HAP-1 (cell line): ENCODE measurements at regions not wholly inside any gene's neighbourhood (a gene's known extent, or its start where the extent isn't known, plus 50 kb on each side); places are given as distances from the start of the nearest gene placed in this dataset.

Source experiments
- DNase-seq, 2 experiments: peaks; one replicate each; pipeline ENCODE4 v3.0.0-alpha.2; 2016 to 2020; ENCODE audit warnings: low spot score in 2 of 2
- H3K27me3 ChIP-seq: fragments of 250-450 bp; sonication (Bioruptor Pico); 2 replicates; pipeline ENCODE4 v1.5.1; 2020; ENCODE audit warnings: low read depth, mild to moderate bottlenecking, moderate library complexity
- H3K36me3 ChIP-seq: fragments of 250-450 bp; sonication (Bioruptor Pico); replicated peaks from 2 replicates; pipeline ENCODE4 v1.5.1; 2020; ENCODE audit warnings: mild to moderate bottlenecking
- H3K4me1 ChIP-seq: fragments of 250-450 bp; sonication (Bioruptor Pico); 2 replicates; pipeline ENCODE4 v1.5.1; 2020; ENCODE audit warnings: mild to moderate bottlenecking
- H3K4me3 ChIP-seq: fragments of 250-450 bp; sonication (Bioruptor Pico); 2 replicates; pipeline ENCODE4 v1.5.1; 2020; ENCODE audit warnings: mild to moderate bottlenecking, moderate library complexity
- H3K9me3 ChIP-seq: fragments of 250-450 bp; sonication (Bioruptor Pico); 2 replicates; pipeline ENCODE4 v1.5.1; 2020; ENCODE audit warnings: mild to moderate bottlenecking, moderate library complexity
- in situ Hi-C: fragments of 300-500 bp; cut with MboI; formaldehyde crosslinking; loops from 3 replicates; pipeline ENCODE4 v1.14.3; 2020; ENCODE audit warnings: low sequenced_read_pairs, inconsistent platforms, mixed read lengths

- Histone ChIP-seq H3K4me3 (no peak overlapping the region), H3K36me3 (no peaks in the 10 kb centered on the region), H3K9me3 (no peaks in the 10 kb centered on the region), H3K4me1 (peaks cover 3% of the 10 kb centered on the region), H3K27me3 (no peaks in the 10 kb centered on the region)
- in situ Hi-C loops: no loop called here
- DNase-seq: no peak
Observed at GRCh38 chr12:114760151-114760877, 76.3 kb upstream of the TBX3 start.

GRCh38 chr12:114759635-114760034 is 75.7 kb upstream of the TBX3 start:
- H3K27me3 ChIP-seq: no peaks in the 10 kb centered on the region
- H3K4me3 ChIP-seq: no peak overlapping the region
- in situ Hi-C loops: no loop called here
- H3K36me3 ChIP-seq: no peaks in the 10 kb centered on the region
- no peaks in the 10 kb centered on the region for H3K9me3 ChIP-seq
- DNase-seq: no peak
- peaks cover 2% of the 10 kb centered on the region for H3K4me1 ChIP-seq

GRCh38 chr12:114757684-114758325 is 73.8 kb upstream of the TBX3 start:
- Histone ChIP-seq H3K27me3 (no peaks in the 10 kb centered on the region), H3K4me3 (no peak overlapping the region), H3K9me3 (no peaks in the 10 kb centered on the region), H3K4me1 (no peaks in the 10 kb centered on the region), H3K36me3 (no peaks in the 10 kb centered on the region)
- no peak for DNase-seq
- in situ Hi-C loops: no loop called here

- Histone ChIP-seq H3K9me3 (no peaks in the 10 kb centered on the region), H3K4me1 (no peaks in the 10 kb centered on the region), H3K4me3 (no peak overlapping the region), H3K27me3 (no peaks in the 10 kb centered on the region), H3K36me3 (no peaks in the 10 kb centered on the region)
- DNase-seq: no peak
- in situ Hi-C loops: no loop called here
Observed at GRCh38 chr12:114752217-114752616, 68.2 kb upstream of the TBX3 start.

GRCh38 chr12:114751712-114752111 is 67.7 kb upstream of the TBX3 start:
- Histone ChIP-seq H3K27me3 (no peaks in the 10 kb centered on the region), H3K36me3 (no peaks in the 10 kb centered on the region), H3K4me1 (no peaks in the 10 kb centered on the region), H3K4me3 (no peak overlapping the region), H3K9me3 (no peaks in the 10 kb centered on the region)
- in situ Hi-C loops: no loop called here
- no peak for DNase-seq

GRCh38 chr12:114750917-114751316 is 66.9 kb upstream of the TBX3 start:
- DNase-seq: no peak
- Histone ChIP-seq H3K4me1 (no peaks in the 10 kb centered on the region), H3K27me3 (no peaks in the 10 kb centered on the region), H3K36me3 (no peaks in the 10 kb centered on the region), H3K4me3 (no peak overlapping the region), H3K9me3 (no peaks in the 10 kb centered on the region)
- in situ Hi-C loops: no loop called here

GRCh38 chr12:114749065-114749464 is 65.1 kb upstream of the TBX3 start:
- in situ Hi-C loops: no loop called here
- Histone ChIP-seq H3K36me3 (no peaks in the 10 kb centered on the region), H3K27me3 (no peaks in the 10 kb centered on the region), H3K9me3 (no peaks in the 10 kb centered on the region), H3K4me3 (no peak overlapping the region), H3K4me1 (no peaks in the 10 kb centered on the region)
- DNase-seq: no peak

- in situ Hi-C loops: no loop called here
Observed at GRCh38 chr12:114747012-114747858, 63.3 kb upstream of the TBX3 start.

GRCh38 chr12:114746297-114747011 is 62.5 kb upstream of the TBX3 start:
- Histone ChIP-seq H3K36me3 (no peaks in the 10 kb centered on the region), H3K27me3 (no peaks in the 10 kb centered on the region), H3K4me1 (no peaks in the 10 kb centered on the region), H3K4me3 (no peak overlapping the region), H3K9me3 (no peaks in the 10 kb centered on the region)
- in situ Hi-C loops: no loop called here
- no peak for DNase-seq

More at GRCh38 chr12:114747012-114747858, 63.3 kb upstream of the TBX3 start:
- Histone ChIP-seq H3K27me3 (no peaks in the 10 kb centered on the region), H3K4me3 (no peak overlapping the region), H3K9me3 (no peaks in the 10 kb centered on the region), H3K36me3 (no peaks in the 10 kb centered on the region), H3K4me1 (no peaks in the 10 kb centered on the region)
- no peak for DNase-seq

GRCh38 chr12:114744691-114745090 is 60.7 kb upstream of the TBX3 start:
- Histone ChIP-seq H3K4me3 (no peak overlapping the region), H3K27me3 (no peaks in the 10 kb centered on the region), H3K36me3 (no peaks in the 10 kb centered on the region), H3K4me1 (no peaks in the 10 kb centered on the region), H3K9me3 (no peaks in the 10 kb centered on the region)
- DNase-seq: no peak
- in situ Hi-C loops: no loop called here

- no peaks in the 10 kb centered on the region for H3K9me3 ChIP-seq
- H3K36me3 ChIP-seq: no peaks in the 10 kb centered on the region
- H3K27me3 ChIP-seq: no peaks in the 10 kb centered on the region
- in situ Hi-C loops: no loop called here
- no peak overlapping the region for H3K4me3 ChIP-seq
- H3K4me1 ChIP-seq: no peaks in the 10 kb centered on the region
- DNase-seq: no peak
Observed at GRCh38 chr12:114744285-114744684, 60.3 kb upstream of the TBX3 start.

- no peaks in the 10 kb centered on the region for H3K9me3 ChIP-seq
- no peaks in the 10 kb centered on the region for H3K36me3 ChIP-seq
- in situ Hi-C loops: no loop called here
- no peak for DNase-seq
- H3K4me1 ChIP-seq: no peaks in the 10 kb centered on the region
- H3K27me3 ChIP-seq: no peaks in the 10 kb centered on the region
- no peak overlapping the region for H3K4me3 ChIP-seq
Observed at GRCh38 chr12:114743799-114744198, 59.8 kb upstream of the TBX3 start.

- in situ Hi-C loops: no loop called here
- DNase-seq: no peak
- Histone ChIP-seq H3K4me3 (no peak overlapping the region), H3K36me3 (no peaks in the 10 kb centered on the region), H3K27me3 (no peaks in the 10 kb centered on the region), H3K9me3 (no peaks in the 10 kb centered on the region), H3K4me1 (no peaks in the 10 kb centered on the region)
Observed at GRCh38 chr12:114743289-114743688, 59.3 kb upstream of the TBX3 start.
